NCI-H526 treated with DMSO at 0.1 percent for 48 hours (cell line): ENCODE measurements at regions not wholly inside any gene's neighbourhood (a gene's known extent, or its start where the extent isn't known, plus 50 kb on each side); places are given as distances from the start of the nearest gene placed in this dataset.

Experiments used
- DNase-seq: peaks from one replicate; lab custom pipeline; 2025; lab: John Stamatoyannopoulos, UW

DNA sequence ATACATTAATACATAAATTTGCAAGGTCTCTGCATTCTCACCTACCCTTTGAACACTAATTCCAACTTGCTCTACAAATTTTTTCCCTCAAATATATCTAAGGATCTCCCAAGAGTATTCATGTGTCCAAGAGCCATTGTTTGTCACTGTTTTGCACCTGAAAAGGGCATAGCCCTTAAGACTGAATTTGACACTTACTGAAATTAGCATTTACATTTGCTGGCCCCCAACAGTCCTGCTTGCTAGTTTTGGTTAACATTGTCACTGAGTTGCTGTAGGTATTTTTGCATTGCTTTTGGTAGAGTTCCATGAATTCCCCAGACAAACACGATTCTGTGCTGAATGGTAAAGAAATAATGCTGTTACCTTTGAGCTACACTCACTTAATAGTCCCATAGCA, 57.3 kb downstream of the KCNA4 start:
- no peak for DNase-seq

- no peak for DNase-seq
These were observed 59.4 kb downstream of the KCNA4 start for GRCh38 chr11:29957431-29957830.

GRCh38 chr11:29956076-29956556, 60.7 kb downstream of the KCNA4 start:
- DNase-seq, result no peak

- no peak for DNase-seq
These were observed 73.5 kb downstream of the KCNA4 start for GRCh38 chr11:29943347-29943746.

- no peak for DNase-seq
These were observed 79.3 kb downstream of the KCNA4 start for GRCh38 chr11:29937526-29937925.

- no peak for DNase-seq
These were observed 82.7 kb downstream of the KCNA4 start for GRCh38 chr11:29934115-29934638.

- no peak for DNase-seq
These were observed 100.8 kb downstream of the KCNA4 start for GRCh38 chr11:29916040-29916439.

- DNase-seq, result no peak
These were observed 102.5 kb downstream of the KCNA4 start for GRCh38 chr11:29914203-29914930.

- DNase-seq, result no peak
These were observed 103.5 kb downstream of the KCNA4 start for GRCh38 chr11:29913352-29913751.

DNA sequence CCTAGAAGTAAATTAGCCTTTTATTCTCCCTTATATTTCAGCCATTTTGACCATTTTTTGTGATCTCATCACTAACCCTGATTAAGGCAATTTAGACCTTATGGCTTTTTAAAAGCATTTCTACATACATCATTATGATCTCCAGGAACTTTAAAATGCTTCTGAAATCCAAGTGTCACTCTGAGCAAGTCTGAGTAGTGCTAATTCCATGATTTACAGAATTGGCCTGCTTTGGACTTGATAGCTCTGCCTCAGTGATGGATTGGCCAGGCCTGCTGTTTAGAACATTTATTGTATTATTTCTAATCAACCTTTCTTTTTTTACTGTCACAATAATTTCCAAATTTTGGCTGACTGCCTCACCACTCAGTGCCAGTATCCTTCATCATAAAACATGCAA, 116.4 kb downstream of the KCNA4 start:
- DNase-seq, result no peak

- DNase-seq, result no peak
These were observed 137.3 kb downstream of the KCNA4 start for GRCh38 chr11:29879560-29879959.

GRCh38 chr11:29876192-29876591, 140.6 kb downstream of the KCNA4 start:
- DNase-seq, result no peak

- DNase-seq, result no peak
These were observed 169.6 kb downstream of the KCNA4 start for GRCh38 chr11:29847219-29847618.

DNA sequence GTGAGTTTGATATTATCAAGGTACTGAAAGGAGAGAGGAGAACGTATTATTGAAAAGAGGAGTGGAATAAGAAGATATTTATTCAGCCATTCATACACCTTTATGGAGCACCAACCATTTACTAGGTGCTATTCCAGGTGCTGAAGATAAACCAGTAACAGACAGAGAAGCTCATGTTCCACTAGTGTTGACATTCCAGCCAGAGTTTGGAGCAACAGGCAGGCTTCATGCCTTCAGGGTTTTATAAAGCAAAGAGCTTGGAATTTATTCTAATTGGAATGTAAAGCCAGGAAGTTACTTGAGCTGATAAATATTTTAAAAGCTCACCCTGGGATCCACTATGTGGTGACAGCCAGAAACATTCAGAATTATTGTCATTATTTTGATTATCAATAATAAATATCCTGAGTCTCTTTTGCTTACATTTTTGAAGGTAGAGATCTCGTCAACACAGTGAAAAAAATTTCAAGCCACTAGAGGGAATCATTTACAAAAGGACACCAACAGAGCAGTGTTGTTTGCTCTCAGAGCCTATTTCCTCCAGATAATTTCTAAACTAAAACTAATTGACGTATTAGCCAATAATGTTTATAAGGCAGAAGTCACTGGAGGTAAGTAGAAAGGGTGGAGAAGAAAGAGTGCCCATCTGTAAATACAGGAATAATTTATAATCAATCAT, 172.0 kb downstream of the KCNA4 start:
- DNase-seq, result no peak

DNA sequence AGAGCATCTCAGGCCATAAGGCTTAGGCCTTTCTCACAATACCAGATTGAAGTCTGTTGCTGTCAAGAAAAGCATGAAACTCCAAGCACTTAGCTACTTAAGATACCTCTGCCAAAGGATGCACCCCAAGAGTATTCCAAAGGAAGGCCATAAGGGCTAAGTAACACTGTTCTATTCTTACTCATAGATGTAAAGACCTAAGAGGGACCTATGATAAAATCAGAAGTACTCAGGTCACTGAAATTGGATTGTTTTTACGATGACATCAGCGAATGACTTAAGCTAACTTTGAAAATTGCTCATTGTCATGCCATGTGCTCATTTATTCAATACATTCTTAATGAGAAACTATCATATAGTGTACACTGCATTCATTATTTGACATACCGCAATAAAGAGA, 172.8 kb downstream of the KCNA4 start:
- no peak for DNase-seq

- no peak for DNase-seq
These were observed 174.8 kb downstream of the KCNA4 start for GRCh38 chr11:29842061-29842460.

GRCh38 chr11:29826878-29827277, 190.0 kb downstream of the KCNA4 start:
- DNase-seq, result no peak

DNA sequence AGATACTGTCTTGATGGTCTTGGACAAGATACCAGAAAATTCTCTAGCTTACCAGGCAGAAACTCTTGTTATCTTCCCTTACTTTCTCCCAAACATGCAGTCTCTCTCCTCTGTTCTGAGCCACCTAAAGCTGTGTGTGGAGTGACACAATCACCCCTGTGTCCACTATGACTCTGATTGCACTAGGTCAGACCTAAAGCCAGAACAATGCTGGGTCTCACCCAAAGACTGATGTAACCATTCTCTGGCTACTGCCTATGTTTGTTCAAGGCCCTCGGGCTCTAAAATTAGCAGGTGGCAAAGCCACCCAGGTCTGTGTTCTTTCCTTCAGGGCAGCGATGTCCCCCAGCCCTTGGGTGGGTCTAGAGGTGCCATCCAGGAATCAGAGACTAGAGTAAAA, 200.5 kb downstream of the KCNA4 start:
- no peak for DNase-seq

DNA sequence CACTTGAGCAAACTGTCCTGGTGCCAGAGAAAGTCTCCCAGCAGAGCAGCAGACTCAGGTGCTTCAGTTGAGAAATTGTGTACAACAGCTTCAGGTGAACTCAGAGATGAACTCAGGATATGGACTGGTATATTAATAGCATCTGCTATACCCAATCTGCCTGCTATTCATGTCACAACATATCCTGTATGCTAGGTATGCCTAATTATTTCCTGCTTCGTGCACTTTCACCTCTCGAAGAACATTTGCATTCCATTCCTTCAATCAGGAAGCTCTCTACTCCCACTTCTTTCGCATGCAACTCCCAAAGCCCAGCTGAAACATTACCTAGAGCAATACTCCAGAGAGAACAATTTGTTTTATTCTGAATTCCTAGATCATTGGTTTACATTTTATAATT, 207.7 kb downstream of the KCNA4 start:
- no peak for DNase-seq

DNA sequence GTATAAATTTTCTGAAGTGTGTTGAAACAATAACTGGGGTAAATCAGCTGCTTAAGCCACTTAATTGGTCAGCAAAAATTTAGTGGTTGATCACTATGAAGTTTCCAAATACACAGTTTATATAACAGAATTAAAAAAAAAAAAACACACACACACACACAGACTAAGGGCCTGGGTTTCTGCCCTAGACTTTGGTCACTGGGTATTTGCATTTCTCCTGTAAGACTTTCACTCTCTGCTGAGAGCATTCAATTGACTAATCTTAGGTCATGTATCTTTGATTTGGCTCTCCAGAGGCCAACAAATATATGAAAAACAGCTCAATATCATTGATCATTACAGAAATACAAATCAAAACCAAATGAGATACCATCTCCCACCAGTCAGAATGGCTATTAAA, 214.3 kb downstream of the KCNA4 start:
- no peak for DNase-seq

DNA sequence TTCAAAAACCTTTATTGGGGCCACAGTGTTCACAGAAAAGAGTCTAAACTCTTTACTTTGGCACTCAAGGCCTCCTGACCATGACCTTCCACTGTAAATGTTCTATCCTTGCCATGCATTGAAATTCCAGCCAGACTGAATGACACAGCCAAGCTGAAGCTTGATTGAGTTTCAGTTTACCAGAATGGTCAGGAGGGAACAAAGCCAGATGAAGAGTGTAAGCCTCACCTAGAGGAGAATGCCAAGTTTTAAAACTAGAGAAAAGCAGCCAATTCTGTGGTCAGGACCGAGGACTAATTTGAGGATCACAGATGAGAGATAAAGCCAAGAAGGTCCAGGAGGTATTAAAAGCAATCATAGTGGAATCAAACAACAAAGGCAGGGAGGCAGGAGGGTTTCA, 215.3 kb downstream of the KCNA4 start:
- no peak for DNase-seq

DNA sequence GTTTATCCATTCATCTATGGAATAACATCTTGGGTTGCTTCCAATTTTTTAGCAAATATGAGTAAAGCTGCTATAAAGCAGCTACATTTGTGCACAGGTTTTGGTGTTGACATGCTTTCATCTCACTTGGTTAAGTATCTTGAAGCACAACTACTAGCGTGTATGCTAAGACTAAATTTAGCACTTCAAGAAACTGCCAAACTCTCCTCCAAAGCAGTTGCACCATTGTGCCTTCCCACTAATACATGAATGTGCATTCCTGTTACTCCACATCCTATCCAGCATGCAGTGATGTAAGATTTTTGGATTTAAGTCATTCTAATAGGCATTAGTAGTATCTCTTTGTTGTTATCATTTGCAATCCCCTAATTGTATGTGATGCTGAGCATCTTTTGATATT, 230.7 kb downstream of the KCNA4 start:
- DNase-seq, result no peak

- no peak for DNase-seq
These were observed 233.3 kb downstream of the KCNA4 start for GRCh38 chr11:29783506-29783905.

DNA sequence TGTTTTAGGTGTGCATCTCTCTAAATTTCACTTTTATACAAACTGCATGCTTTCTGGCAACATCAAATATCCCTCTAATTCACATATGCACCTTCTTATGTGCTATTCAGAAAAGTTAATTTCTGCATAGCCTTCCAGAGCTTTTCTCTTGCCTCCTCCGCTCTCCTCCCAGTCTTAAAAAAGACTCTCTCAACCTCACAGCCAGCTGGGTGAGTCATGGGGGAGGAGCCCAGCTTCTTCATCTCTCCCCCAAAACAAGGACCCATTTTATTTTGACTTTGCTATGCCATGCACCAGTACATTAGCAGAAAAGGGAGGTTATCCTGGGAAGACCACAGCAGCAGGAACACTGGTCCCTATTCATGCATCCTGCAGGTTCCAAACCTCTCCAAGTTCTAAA, 234.4 kb downstream of the KCNA4 start:
- no peak for DNase-seq
